ENCODE measurements at regions not wholly inside any gene's neighbourhood (a gene's known extent, or its start where the extent isn't known, plus 50 kb on each side); places are given as distances from the start of the nearest gene placed in this dataset.

- TF ChIP-seq CTCF (IDR thresholded peaks at IDR 0.05), result no peak
- no peak for TF ChIP-seq EP300 (IDR thresholded peaks at IDR 0.05)
Observed at GRCh38 chr13:24006520-24007248, 109.4 kb upstream of the C1QTNF9B start.

All from upper lobe of left lung (tissue), 4 donors.